ENCODE measurements at regions not wholly inside any gene's neighbourhood (a gene's known extent, or its start where the extent isn't known, plus 50 kb on each side); places are given as distances from the start of the nearest gene placed in this dataset.

GRCh38 chr14:38553586-38553985 lies 297.7 kb upstream of the CLEC14A start:
- TF ChIP-seq CTCF (conservative IDR thresholded peaks at IDR 0.05) (no peak), EZH2 (IDR thresholded peaks at IDR 0.05; ENCODE audit: low read depth) (no peak)
